Heart left ventricle (tissue), 16 donors: ENCODE measurements at regions not wholly inside any gene's neighbourhood (a gene's known extent, or its start where the extent isn't known, plus 50 kb on each side); places are given as distances from the start of the nearest gene placed in this dataset.

ENCODE experiments used
- ATAC-seq, 4 donors: fragments of 200-7000 bp; cut with Tn5 transposase; one replicate each; pipeline ENCODE4 v1.9.1; 2020 to 2022; ENCODE audit warnings: moderate library complexity in 4 of 4, mild to moderate bottlenecking in 3 of 4, moderate number of reproducible peaks in 1 of 4
- DNase-seq, 5 donors: peaks; one replicate each; pipeline ENCODE4 v3.0.0-alpha.2; 2020
- H3K27ac ChIP-seq, 12 donors: fragments of 200-600 bp; sonication (generic) in 4 of 12; one replicate each; pipeline versions ENCODE4 v1.5.0 to v1.8.0; 2016 to 2022; ENCODE audit warnings: mild to moderate bottlenecking in 2 of 12
- H3K27me3 ChIP-seq, 9 donors: fragments of 200-600 bp; sonication (generic) in 2 of 9; one replicate each; pipeline versions ENCODE4 v1.5.1 to v1.8.0; 2016 to 2022; ENCODE audit warnings: mild to moderate bottlenecking in 3 of 9
- H3K36me3 ChIP-seq, 9 donors: fragments of 200-600 bp; sonication (generic) in 2 of 9; one replicate each; pipeline versions ENCODE4 v1.5.0 to v1.8.0; 2018 to 2022; ENCODE audit warnings: mild to moderate bottlenecking in 2 of 9
- H3K4me1 ChIP-seq, 12 donors: fragments of 200-600 bp; sonication (generic) in 4 of 12; one replicate each; pipeline versions ENCODE4 v1.5.0 to v1.8.0; 2016 to 2022; ENCODE audit warnings: mild to moderate bottlenecking in 3 of 12
- H3K4me3 ChIP-seq, 12 donors: fragments of 200-600 bp; sonication (generic) in 4 of 12; one replicate each; pipeline versions ENCODE4 v1.5.0 to v1.8.0; 2017 to 2022; ENCODE audit warnings: mild to moderate bottlenecking in 9 of 12, moderate library complexity in 4 of 12
- H3K9me3 ChIP-seq, 12 donors: fragments of 200-600 bp; sonication (generic) in 4 of 12; one replicate each; pipeline versions ENCODE4 v1.5.0 to v1.8.0; 2016 to 2022; ENCODE audit warnings: mild to moderate bottlenecking in 1 of 12
- CTCF ChIP-seq, 12 donors: fragments of 200-600 bp; sonication (generic) in 4 of 12; IDR thresholded peaks; one replicate each; pipeline versions ENCODE4 v1.5.0 to v1.8.0; 2018 to 2022; ENCODE audit warnings: antibody characterized with exemption in 12 of 12, mild to moderate bottlenecking in 5 of 12
- POLR2A ChIP-seq, 2 donors: fragments of 450-650 bp; IDR thresholded peaks; one replicate each; pipeline ENCODE4 v1.6.1; 2017; ENCODE audit warnings: antibody characterized with exemption in 2 of 2, mild to moderate bottlenecking in 2 of 2, moderate library complexity in 2 of 2
- WGBS, 4 donors: extraction: QIAGEN DNeasy Blood & Tissue Kit in 2 of 4; methylation state at CpG; one replicate each; pipeline versions ENCODE4 v1.1.5 to v1.1.7; 2013 to 2018; 5-methylcytosine and 5-hydroxymethylcytosine counted together
- intact Hi-C, 10 donors: fragments of 100-400 bp; cut with DNase I; formaldehyde crosslinking; loops; one replicate each; pipeline versions ENCODE4 v1.11.1 to v1.14.2; 2022
- donor health status: ischemic (EF 13 %, LVEDD 7.1; RV severe dilation, severe dysfunction).
- donor health status: healthy with polysubstance abuse.
- donor health status: DM: no; HTN: yes; CAD: no.
- donor health status: DM: no; HTN: no; CAD: no.
- donor health status: ischemic (EF 25% LVEDD 6.9; RV normal size, moderate dysfunction).
- donor health status: ischemic (EF 25% LVEDD 5.7; RV mildly dilated, moderate dysfunction).
- donor health status: healthy.
- donor health status: DM: yes; HTN: yes; CAD: no.
- donor health status: ischemic (EF 35%, LVEDD 5.7; RV mildly dilated, moderate dysfunction).
- donor health status: nonischemic (EF 11% LVEDD 7.7; RV severe dilation, severe dysfunction).
- donor health status: DM: yes; HTN: yes; CAD: no.
- donor health status: PGD.
- donor health status: ischemic (EF 29% LVEDD 5.4; RV normal size, mild dysfunction).
- donor health status: nonischemic (EF 23%, LVEDD 6.1; RV moderate dilation, normal function).

GRCh38 chr17:12222392-12222791 is 201.7 kb downstream of the MAP2K4 start:
- no peaks in the 10 kb centered on the region for H3K9me3 ChIP-seq
- intact Hi-C loops: no loop called here
- no peak overlapping the region for H3K4me3 ChIP-seq
- peaks cover 0 to under 1% (median 0%) of the 10 kb centered on the region in 12 donors for H3K4me1 ChIP-seq
- H3K27me3 ChIP-seq: no peaks in the 10 kb centered on the region
- no peaks in the 10 kb centered on the region for H3K36me3 ChIP-seq
- ATAC-seq (no peak), DNase-seq (no peak)
- no peak overlapping the region for H3K27ac ChIP-seq
- TF ChIP-seq POLR2A (IDR thresholded peaks at IDR 0.05) (no peak), CTCF (IDR thresholded peaks at IDR 0.05) (no peak)
- WGBS, 4 donors: 88 to 93% (median 90%) methylated on average over 4 of the region's 4 CpGs

- TF ChIP-seq POLR2A (IDR thresholded peaks at IDR 0.05): no peak
- no peak for TF ChIP-seq CTCF (IDR thresholded peaks at IDR 0.05)
- Histone ChIP-seq H3K9me3 (no peaks in the 10 kb centered on the region), H3K4me1 (peaks cover 0 to 7% (median 0%) of the 10 kb centered on the region in 12 donors), H3K4me3 (no peak overlapping the region), H3K36me3 (no peaks in the 10 kb centered on the region), H3K27me3 (no peaks in the 10 kb centered on the region), H3K27ac (peak overlapping the region in 2 of 12 donors; percentile 20 to 32)
- DNase-seq (no peak), ATAC-seq (no peak)
- WGBS, 4 donors: 24 to 27% (median 26%) methylated on average over 7 of the region's 7 CpGs
- intact Hi-C loops: no loop called here
Measured at GRCh38 chr17:12227547-12227946, 206.9 kb downstream of the MAP2K4 start.

- H3K9me3 ChIP-seq: no peaks in the 10 kb centered on the region
- H3K4me1 ChIP-seq: peaks cover 0 to 7% (median 0%) of the 10 kb centered on the region in 12 donors
- H3K36me3 ChIP-seq: no peaks in the 10 kb centered on the region
- no peaks in the 10 kb centered on the region for H3K27me3 ChIP-seq
- intact Hi-C loops: no loop called here
- TF ChIP-seq POLR2A (IDR thresholded peaks at IDR 0.05) (no peak), CTCF (IDR thresholded peaks at IDR 0.05) (no peak)
- 76 to 81% (median 80%) methylated on average over 5 of the region's 5 CpGs for WGBS, 4 donors
- DNase-seq (no peak), ATAC-seq (peak in 1 of 4 donors; percentile 41)
- H3K27ac ChIP-seq: no peak overlapping the region
- no peak overlapping the region for H3K4me3 ChIP-seq
Measured at GRCh38 chr17:12229335-12229734, 208.7 kb downstream of the MAP2K4 start.

- H3K27ac ChIP-seq: peak overlapping the region in 1 of 12 donors; percentile 69
- no peak for TF ChIP-seq POLR2A (IDR thresholded peaks at IDR 0.05)
- TF ChIP-seq CTCF (IDR thresholded peaks at IDR 0.05): no peak
- intact Hi-C loops: no loop called here
- no peak overlapping the region for H3K4me3 ChIP-seq
- H3K36me3 ChIP-seq: no peaks in the 10 kb centered on the region
- DNase-seq (no peak), ATAC-seq (peak in 1 of 4 donors; percentile 33)
- H3K9me3 ChIP-seq: no peaks in the 10 kb centered on the region
- no peaks in the 10 kb centered on the region for H3K27me3 ChIP-seq
- H3K4me1 ChIP-seq: peaks cover 0 to 7% (median 0%) of the 10 kb centered on the region in 12 donors
- WGBS, 4 donors: 60 to 73% (median 69%) methylated on average over 4 of the region's 4 CpGs
Measured at GRCh38 chr17:12230481-12231354, 210.0 kb downstream of the MAP2K4 start.
